NT2/D1 (cell line): ENCODE measurements at regions not wholly inside any gene's neighbourhood (a gene's known extent, or its start where the extent isn't known, plus 50 kb on each side); places are given as distances from the start of the nearest gene placed in this dataset.

Source experiments
- SUZ12 ChIP-seq: IDR thresholded peaks from 2 replicates; pipeline ENCODE4 v1.6.1; 2011; ENCODE audit not compliant: insufficient read length, insufficient read depth; ENCODE audit errors: extremely low read depth
- YY1 ChIP-seq: IDR thresholded peaks from 2 replicates; pipeline ENCODE4 v1.6.1; 2011; ENCODE audit not compliant: insufficient read length, insufficient read depth

DNA sequence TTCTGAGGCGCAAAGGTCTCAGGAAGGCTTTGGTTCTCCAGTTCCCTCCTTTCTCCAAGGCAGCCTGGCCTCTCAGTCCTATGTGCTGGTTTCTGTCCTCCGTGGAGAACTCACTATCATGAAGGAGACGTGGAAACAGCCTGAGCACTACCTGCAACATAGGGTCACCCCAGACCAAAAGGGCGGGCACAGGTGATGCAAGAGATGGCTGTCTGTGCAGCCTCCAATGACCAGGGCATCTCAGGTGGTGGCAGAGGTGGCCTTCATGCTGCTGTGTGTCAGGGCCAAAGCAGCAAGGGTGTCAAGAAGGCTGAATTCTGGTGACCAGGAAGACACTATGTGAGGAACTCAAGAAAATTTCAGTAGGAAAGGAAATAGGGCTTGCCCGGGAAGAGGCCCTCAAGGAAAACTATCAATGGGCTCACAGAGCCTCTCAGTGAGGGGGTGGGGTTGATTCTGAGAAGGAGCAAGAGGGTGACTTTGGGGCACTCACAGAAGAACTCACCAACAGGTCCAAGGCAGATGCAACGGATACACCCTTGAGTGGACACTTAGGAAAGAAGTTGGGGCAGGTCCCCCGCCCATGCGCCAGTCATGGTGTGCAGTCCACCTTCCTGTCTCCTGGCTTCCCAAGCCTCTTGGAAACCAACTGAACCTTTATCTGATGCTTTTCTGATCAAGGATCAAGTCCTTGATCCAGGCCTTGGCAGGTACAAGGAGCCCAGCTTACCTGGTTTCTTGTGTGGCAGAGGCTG, 212.3 kb upstream of the B3GAT1 start:
- TF ChIP-seq YY1 = no peak
- no peak for TF ChIP-seq SUZ12
